H1 (cell line): ENCODE measurements at regions not wholly inside any gene's neighbourhood (a gene's known extent, or its start where the extent isn't known, plus 50 kb on each side); places are given as distances from the start of the nearest gene placed in this dataset.
A peak's percentile ranks its signal among the peaks of the same experiment; 100 is the strongest.

Experiments
- CTCF ChIA-PET: fragments of 300-600 bp; sonication (Branson Sonifier 250); formaldehyde crosslinking; loops from one replicate; lab custom pipeline; 2021; ENCODE audit not compliant: partially characterized antibody; lab: Charles Lee
- POLR2A ChIA-PET: fragments of 300-600 bp; sonication (Branson Sonifier 250); formaldehyde crosslinking; loops from one replicate; lab custom pipeline; 2021; ENCODE audit warnings: inconsistent platforms; ENCODE audit not compliant: partially characterized antibody; lab: Charles Lee
- DNase-seq, 2 experiments: peaks; one replicate each; pipeline versions ENCODE4 v3.0.0 to v3.0.0-alpha.2; 2010 to 2022; ENCODE audit warnings: low spot score in 2 of 2, low read depth in 1 of 2, mixed read lengths in 1 of 2
- FAIRE-seq: peaks from 2 replicates; lab custom pipeline; 2011; peaks lifted over from hg19 to GRCh38; lab: Jason Lieb, UNC
- H2AFZ ChIP-seq: 2 replicates; pipeline ENCODE4 v1.8.1; 2012; ENCODE audit warnings: low read length, inconsistent platforms
- H2AK5ac ChIP-seq: 2 replicates; pipeline ENCODE4 v1.6.1; 2013; ENCODE audit warnings: low read depth, low read length
- H2BK120ac ChIP-seq: replicated peaks from 2 replicates; pipeline ENCODE3; 2013; ENCODE audit warnings: low read depth, low read length, inconsistent platforms
- H2BK12ac ChIP-seq: 2 replicates; pipeline ENCODE4 v1.6.1; 2013; ENCODE audit warnings: low read depth, low read length
- H2BK15ac ChIP-seq: 2 replicates; pipeline ENCODE4 v1.6.1; 2013; ENCODE audit warnings: low read length
- H2BK20ac ChIP-seq: 2 replicates; pipeline ENCODE4 v1.6.1; 2013; ENCODE audit warnings: low read length
- H2BK5ac ChIP-seq: 2 replicates; pipeline ENCODE4 v1.6.1; 2013; ENCODE audit warnings: low read depth, low read length
- H3K14ac ChIP-seq: 2 replicates; pipeline ENCODE4 v1.6.1; 2013; ENCODE audit warnings: inconsistent platforms; ENCODE audit not compliant: insufficient read length
- H3K18ac ChIP-seq: 2 replicates; pipeline ENCODE4 v1.6.1; 2013; ENCODE audit warnings: low read length; ENCODE audit errors: extremely low read depth
- H3K23ac ChIP-seq: 2 replicates; pipeline ENCODE4 v1.6.1; 2013; ENCODE audit warnings: inconsistent platforms; ENCODE audit not compliant: insufficient read length
- H3K23me2 ChIP-seq: 2 replicates; pipeline ENCODE4 v1.6.1; 2013; ENCODE audit warnings: low read depth, low read length
- H3K27ac ChIP-seq: 2 replicates; pipeline ENCODE4 v1.6.1; 2011; ENCODE audit warnings: low read depth, low read length, inconsistent platforms
- H3K27me3 ChIP-seq, 4 experiments: replicated peaks in 1 of 4; 1 replicate in 1 of 4; 2 replicates in 3 of 4; pipeline versions ENCODE4 v1.6.1 to v1.8.1; 2011 to 2013; ENCODE audit warnings: low read length in 3 of 4, mild to moderate bottlenecking in 3 of 4, inconsistent platforms in 2 of 4, mixed read lengths in 2 of 4, moderate library complexity in 1 of 4; ENCODE audit not compliant: control insufficient read depth in 3 of 4, insufficient read depth in 3 of 4; ENCODE audit errors: extremely low read depth in 1 of 4
- H3K36me3 ChIP-seq, 4 experiments: 2 replicates each; pipeline versions ENCODE4 v1.6.1 to v1.8.1; 2011 to 2013; ENCODE audit warnings: mild to moderate bottlenecking in 4 of 4, low read length in 3 of 4, moderate library complexity in 2 of 4, control low read depth in 1 of 4, inconsistent platforms in 1 of 4; ENCODE audit not compliant: insufficient read depth in 4 of 4, control insufficient read depth in 2 of 4
- H3K4ac ChIP-seq: replicated peaks from 2 replicates; pipeline ENCODE3; 2013; ENCODE audit warnings: low read length, low read depth, mixed read lengths, inconsistent platforms; ENCODE audit not compliant: insufficient read length
- H3K4me1 ChIP-seq, 4 experiments: replicated peaks in 1 of 4; 1 replicate in 1 of 4; 2 replicates in 3 of 4; pipeline versions ENCODE4 v1.6.1 to v1.8.1; 2011 to 2013; ENCODE audit warnings: low read length in 3 of 4, inconsistent platforms in 2 of 4, mixed read lengths in 1 of 4; ENCODE audit not compliant: insufficient read depth in 4 of 4, control insufficient read depth in 3 of 4
- H3K4me2 ChIP-seq, 2 experiments: 2 replicates each; pipeline versions ENCODE4 v1.6.1 to v1.8.1; 2011 to 2013; ENCODE audit warnings: low read depth in 2 of 2, low read length in 2 of 2, control low read depth in 1 of 2, inconsistent platforms in 1 of 2, mild to moderate bottlenecking in 1 of 2; ENCODE audit not compliant: insufficient read depth in 1 of 2
- H3K4me3 ChIP-seq, 4 experiments: fragments of 200-600, 300-600 bp in 1 of 4; sonication (generic), shearing (Covaris generic), sonication (Bioruptor Twin) in 1 of 4; 2 replicates each; pipeline versions ENCODE4 v1.5.1 to v1.8.1; 2011 to 2016; ENCODE audit warnings: low read length in 4 of 4, low read depth in 3 of 4, control low read depth in 2 of 4, inconsistent platforms in 2 of 4, mild to moderate bottlenecking in 2 of 4, mixed read lengths in 1 of 4, moderate library complexity in 1 of 4; ENCODE audit not compliant: insufficient read depth in 2 of 4; ENCODE audit errors: extremely low read depth in 1 of 4
- H3K56ac ChIP-seq: replicated peaks from 2 replicates; pipeline ENCODE3; 2013; ENCODE audit warnings: low read depth, mild to moderate bottlenecking, mixed read lengths, low read length, inconsistent platforms; ENCODE audit not compliant: insufficient read length
- H3K79me1 ChIP-seq: 2 replicates; pipeline ENCODE4 v1.6.1; 2013; ENCODE audit warnings: low read depth, low read length, control low read depth
- H3K79me2 ChIP-seq, 2 experiments: 2 replicates each; pipeline versions ENCODE4 v1.6.1 to v1.8.1; 2012 to 2013; ENCODE audit warnings: low read length in 2 of 2, mild to moderate bottlenecking in 2 of 2, inconsistent platforms in 1 of 2; ENCODE audit not compliant: insufficient read depth in 2 of 2, control insufficient read depth in 1 of 2
- H3K9ac ChIP-seq, 4 experiments: replicated peaks in 1 of 4; 1 replicate in 1 of 4; 2 replicates in 3 of 4; pipeline versions ENCODE4 v1.6.1 to v1.8.1; 2011 to 2013; ENCODE audit warnings: low read depth in 3 of 4, low read length in 3 of 4, control low read depth in 2 of 4, mild to moderate bottlenecking in 2 of 4, moderate library complexity in 2 of 4, inconsistent platforms in 1 of 4; ENCODE audit errors: extremely low read depth in 1 of 4
- H3K9me3 ChIP-seq, 2 experiments: 2 replicates each; pipeline versions ENCODE4 v1.6.1 to v1.8.1; 2012 to 2013; ENCODE audit warnings: mild to moderate bottlenecking in 2 of 2, moderate library complexity in 2 of 2, control low read depth in 1 of 2, inconsistent platforms in 1 of 2, low read depth in 1 of 2, low read length in 1 of 2, mixed read lengths in 1 of 2; ENCODE audit not compliant: insufficient read depth in 2 of 2
- H4K20me1 ChIP-seq, 2 experiments: replicated peaks in 1 of 2; 2 replicates each; pipeline versions ENCODE3 to v1.8.1; 2011 to 2013; ENCODE audit warnings: inconsistent platforms in 2 of 2, low read length in 2 of 2, mild to moderate bottlenecking in 1 of 2; ENCODE audit not compliant: insufficient read depth in 2 of 2, control insufficient read depth in 1 of 2
- H4K5ac ChIP-seq: 2 replicates; pipeline ENCODE4 v1.6.1; 2013; ENCODE audit warnings: low read length, low read depth, mixed read lengths, inconsistent platforms; ENCODE audit not compliant: insufficient read length
- H4K8ac ChIP-seq: 2 replicates; pipeline ENCODE4 v1.8.0; 2013; ENCODE audit warnings: mild to moderate bottlenecking, moderate library complexity, low read length, inconsistent platforms; ENCODE audit not compliant: insufficient read depth; ENCODE audit errors: extremely low read depth
- H4K91ac ChIP-seq: replicated peaks from 2 replicates; pipeline ENCODE3; 2013; ENCODE audit warnings: low read length, mixed read lengths, inconsistent platforms; ENCODE audit not compliant: insufficient read length
- CBX5 ChIP-seq: fragments of 300-800, 300-1000 bp; sonication (generic); IDR thresholded peaks from 2 replicates; pipeline ENCODE4 v1.7.1; 2016; ENCODE audit warnings: antibody characterized with exemption, low read length, low read depth
- FOSL1 ChIP-seq: IDR thresholded peaks from 2 replicates; pipeline ENCODE4 v1.6.1; 2011; ENCODE audit warnings: mild to moderate bottlenecking, low read depth, low read length, moderate library complexity; ENCODE audit not compliant: insufficient read depth
- JUN ChIP-seq: IDR thresholded peaks from 2 replicates; pipeline ENCODE4 v1.6.1; 2011; ENCODE audit warnings: low read depth, mild to moderate bottlenecking, improper control_type of control experiment, low read length
- WGBS, 2 experiments: shearing (Covaris generic) in 1 of 2; methylation state at CpG; one replicate each; pipeline versions ENCODE4 v1.1.6 to v1.1.7; 2013 to 2015; ENCODE audit warnings: low lambda C conversion rate in 2 of 2, mixed read lengths in 2 of 2, inconsistent platforms in 1 of 2, low coverage in 1 of 2, missing lambda C conversion rate in 1 of 2; ENCODE audit not compliant: insufficient replicate concordance in 2 of 2, insufficient coverage in 1 of 2, insufficient read length in 1 of 2; ENCODE audit errors: extremely low coverage in 1 of 2, missing lambda C conversion rate in 1 of 2; 5-methylcytosine and 5-hydroxymethylcytosine counted together

- Histone ChIP-seq H4K5ac (no peak overlapping the region), H3K27me3 (no peaks in the 10 kb centered on the region; a peak in 1 of 7 replicates), H4K20me1 (no peaks in the 10 kb centered on the region), H3K14ac (no peak overlapping the region), H3K79me2 (no peaks in the 10 kb centered on the region), H2BK12ac (no peak overlapping the region), H3K9ac (no peak overlapping the region), H2AFZ (no peak overlapping the region), H3K36me3 (no peaks in the 10 kb centered on the region), H3K4me3 (no peak overlapping the region), H3K9me3 (no peaks in the 10 kb centered on the region), H3K23ac (no peak overlapping the region), H2AK5ac (no peak overlapping the region), H2BK20ac (no peak overlapping the region), H3K27ac (no peak overlapping the region), H3K4me1 (peaks cover 0 to 8% (median 4%) of the 10 kb centered on the region in 4 experiments; a peak in 5 of 7 replicates), H3K56ac (no peak overlapping the region), H2BK5ac (no peak overlapping the region; the same call in 1 of the 2 replicates), H3K23me2 (no peaks in the 10 kb centered on the region), H4K91ac (no peak overlapping the region), H3K4ac (no peak overlapping the region), H2BK120ac (no peak overlapping the region), H4K8ac (no peak overlapping the region), H2BK15ac (no peak overlapping the region), H3K79me1 (no peaks in the 10 kb centered on the region), H3K18ac (no peak overlapping the region), H3K4me2 (no peak overlapping the region)
- WGBS, 2 experiments, result 53% methylated on average over 2 of the region's 2 CpGs; no CpG with 5 or more reads in 1 of the 2 experiments
- DNase-seq, result peak in 1 of 2 experiments; percentile 47
- no peak for TF ChIP-seq JUN
- TF ChIP-seq CBX5, result no peak
- TF ChIP-seq FOSL1, result no peak
- CTCF ChIA-PET, result interaction anchor here (1.4 kb wide), 1 partner anchor 8 kb away, joined by 3 read pairs; no protein-coding TSS in a partner anchor
- no peak for FAIRE-seq
- POLR2A ChIA-PET, result no interaction called here
Observed at GRCh38 chr2:75321599-75321922, 122.2 kb upstream of the TACR1 start.
